ENCODE measurements at regions not wholly inside any gene's neighbourhood (a gene's known extent, or its start where the extent isn't known, plus 50 kb on each side); places are given as distances from the start of the nearest gene placed in this dataset.

GRCh38 chr4:19329631-19330030 is 922.1 kb upstream of the SLIT2 start:
- no peak for TF ChIP-seq CTCF (IDR thresholded peaks at IDR 0.05; ENCODE audit: extremely low read depth in 1 of 2, insufficient read depth in 1 of 2, low read depth in 1 of 2, low read length in 2 of 2)
- TF ChIP-seq JUN (IDR thresholded peaks at IDR 0.05; ENCODE audit: borderline replicate concordance, insufficient read depth, insufficient read length, low read depth) = no peak
- TF ChIP-seq POLR2A (IDR thresholded peaks at IDR 0.05; ENCODE audit: low read depth, low read length) = no peak
- no peak for TF ChIP-seq FOS (IDR thresholded peaks at IDR 0.05; ENCODE audit: borderline replicate concordance, insufficient read depth, low read length)
- TF ChIP-seq MYC (IDR thresholded peaks at IDR 0.05; ENCODE audit: low read depth, low read length) = no peak
- no peak for TF ChIP-seq EZH2 (IDR thresholded peaks at IDR 0.05; ENCODE audit: borderline replicate concordance, low read depth, low read length, severe bottlenecking)
- no peak for TF ChIP-seq POLR2AphosphoS5 (IDR thresholded peaks at IDR 0.05; ENCODE audit: insufficient read depth, low read depth, low read length)
- no peak for TF ChIP-seq MAX (IDR thresholded peaks at IDR 0.05; ENCODE audit: insufficient read depth, insufficient read length)

Measured in endothelial cell of umbilical vein (primary cell).